Neural cell (in vitro differentiated cells): ENCODE measurements at regions not wholly inside any gene's neighbourhood (a gene's known extent, or its start where the extent isn't known, plus 50 kb on each side); places are given as distances from the start of the nearest gene placed in this dataset.

Experiments used
- H2AFZ ChIP-seq: fragments of 200-600, 300-800 bp; sonication (generic), shearing (Covaris generic); 2 replicates; pipeline ENCODE4 v1.6.0; 2014; ENCODE audit warnings: low read depth, mild to moderate bottlenecking, antibody characterized with exemption, low read length, moderate library complexity
- H3F3A ChIP-seq: fragments of 200-600 bp; shearing (Covaris generic); 2 replicates; pipeline ENCODE4 v1.6.1; 2016; ENCODE audit warnings: mild to moderate bottlenecking, moderate library complexity, mixed read lengths, antibody characterized with exemption, low read length; ENCODE audit not compliant: insufficient read depth, poor library complexity, severe bottlenecking
- H3K27ac ChIP-seq: fragments of 200-600, 300-800 bp; sonication (generic), shearing (Covaris generic); 2 replicates; pipeline ENCODE4 v1.5.1; 2014; ENCODE audit warnings: mild to moderate bottlenecking, low read length, moderate library complexity
- H3K27me3 ChIP-seq: fragments of 300-800, 200-600 bp; sonication (generic), shearing (Covaris generic); 2 replicates; pipeline ENCODE4 v1.6.0; 2014; ENCODE audit warnings: mild to moderate bottlenecking, low read depth, low read length, moderate library complexity; ENCODE audit not compliant: insufficient read depth
- H3K36me3 ChIP-seq: fragments of 300-800, 200-600 bp; sonication (generic), shearing (Covaris generic); 2 replicates; pipeline ENCODE4 v1.5.1; 2014; ENCODE audit warnings: mild to moderate bottlenecking, antibody characterized with exemption, low read length, moderate library complexity; ENCODE audit not compliant: insufficient read depth
- H3K4me2 ChIP-seq: fragments of 300-800, 200-600 bp; sonication (generic), shearing (Covaris generic); 2 replicates; pipeline ENCODE4 v1.6.0; 2014; ENCODE audit warnings: mild to moderate bottlenecking, low read length
- H3K4me3 ChIP-seq: fragments of 300-800, 200-600 bp; sonication (generic), shearing (Covaris generic); 2 replicates; pipeline ENCODE4 v1.5.1; 2014; ENCODE audit warnings: mild to moderate bottlenecking, low read length, moderate library complexity
- H3K79me2 ChIP-seq: fragments of 200-600 bp; shearing (Covaris generic); replicated peaks from 2 replicates; pipeline ENCODE4 v1.6.0; 2014; ENCODE audit warnings: mild to moderate bottlenecking, low read length, moderate library complexity; ENCODE audit not compliant: insufficient read depth
- H3K9ac ChIP-seq: fragments of 300-800, 200-600 bp; sonication (generic), shearing (Covaris generic); 2 replicates; pipeline ENCODE4 v1.6.1; 2016; ENCODE audit warnings: mild to moderate bottlenecking, low read length, mixed read lengths
- H3K9me2 ChIP-seq: fragments of 200-600 bp; shearing (Covaris generic); 2 replicates; pipeline ENCODE4 v1.6.1; 2016; ENCODE audit warnings: mild to moderate bottlenecking, low read length, mixed read lengths; ENCODE audit not compliant: insufficient read depth
- H3K9me3 ChIP-seq: fragments of 200-600, 300-800 bp; sonication (generic), shearing (Covaris generic); 2 replicates; pipeline ENCODE4 v1.6.1; 2016; ENCODE audit warnings: mild to moderate bottlenecking, mixed run types, low read length, moderate library complexity, mixed read lengths
- H4K20me1 ChIP-seq: fragments of 200-600 bp; shearing (Covaris generic); 2 replicates; pipeline ENCODE4 v1.6.1; 2016; ENCODE audit warnings: mild to moderate bottlenecking, mixed run types; ENCODE audit not compliant: insufficient read depth
- EP300 ChIP-seq: fragments of 450-650 bp; conservative IDR thresholded peaks from 2 replicates; pipeline ENCODE4 v1.6.1; 2014; ENCODE audit warnings: antibody characterized with exemption, mild to moderate bottlenecking, moderate library complexity; ENCODE audit not compliant: poor library complexity, severe bottlenecking
- EZH2 ChIP-seq: fragments of 200-600, 300-800 bp; shearing (Covaris generic), sonication (generic); IDR thresholded peaks from 2 replicates; pipeline ENCODE4 v1.6.1; 2014; ENCODE audit warnings: antibody characterized with exemption, low read length, borderline replicate concordance, mild to moderate bottlenecking; ENCODE audit not compliant: insufficient read depth, poor library complexity, severe bottlenecking
- MXI1 ChIP-seq: fragments of 450-650 bp; conservative IDR thresholded peaks from 2 replicates; pipeline ENCODE4 v1.6.1; 2014; ENCODE audit warnings: antibody characterized with exemption, mild to moderate bottlenecking; ENCODE audit not compliant: poor library complexity, severe bottlenecking
- POLR2AphosphoS5 ChIP-seq: IDR thresholded peaks from 2 replicates; pipeline ENCODE4 v1.6.1; 2012
- RAD21 ChIP-seq: fragments of 450-650 bp; conservative IDR thresholded peaks from 2 replicates; pipeline ENCODE4 v1.6.1; 2014; ENCODE audit warnings: antibody characterized with exemption, mild to moderate bottlenecking, moderate library complexity
- SMC3 ChIP-seq: fragments of 450-650 bp; conservative IDR thresholded peaks from 2 replicates; pipeline ENCODE4 v1.6.1; 2014; ENCODE audit warnings: antibody characterized with exemption, mild to moderate bottlenecking, moderate library complexity; ENCODE audit not compliant: poor library complexity
- TAF1 ChIP-seq: IDR thresholded peaks from 2 replicates; pipeline ENCODE4 v1.6.1; 2012; ENCODE audit warnings: low read depth
- TF ChIP-seq, protein P1 (sequence below): fragments of 450-650 bp; IDR thresholded peaks from 2 replicates; pipeline ENCODE4 v1.5.1; 2014; ENCODE audit warnings: antibody characterized with exemption, mild to moderate bottlenecking, moderate library complexity; ENCODE audit not compliant: poor library complexity, severe bottlenecking
- TF ChIP-seq, protein P2 (sequence below): IDR thresholded peaks from 2 replicates; pipeline ENCODE4 v1.6.1; 2012; ENCODE audit warnings: borderline replicate concordance

DNA sequence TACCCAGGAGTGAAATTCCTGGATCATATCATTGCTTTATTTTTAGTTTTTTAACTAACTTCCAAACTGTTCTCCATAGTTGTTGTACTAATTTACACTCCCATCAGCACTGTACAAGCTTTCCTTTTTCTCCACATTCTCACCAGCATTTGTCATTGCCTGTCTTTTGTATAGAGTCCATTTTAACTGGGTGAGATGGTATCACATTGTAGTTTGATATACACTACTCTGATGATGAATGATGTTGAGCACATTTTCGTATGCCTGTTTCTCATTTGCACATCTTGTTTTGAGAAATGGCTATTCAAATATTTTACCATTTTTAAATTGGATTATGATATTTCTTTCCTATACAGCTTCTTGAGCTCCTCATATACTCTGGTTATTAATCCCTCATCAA lies 1586.6 kb downstream of the SI start:
- Histone ChIP-seq H3K27me3 (no peaks in the 10 kb centered on the region), H3K4me3 (no peak overlapping the region), H3K36me3 (no peaks in the 10 kb centered on the region), H3K9ac (no peak overlapping the region), H3F3A (no peaks in the 10 kb centered on the region), H3K9me3 (no peaks in the 10 kb centered on the region), H3K27ac (no peak overlapping the region), H4K20me1 (no peaks in the 10 kb centered on the region), H3K9me2 (no peaks in the 10 kb centered on the region), H2AFZ (no peak overlapping the region), H3K79me2 (no peaks in the 10 kb centered on the region), H3K4me2 (no peak overlapping the region)
- TF ChIP-seq, protein P1, sequence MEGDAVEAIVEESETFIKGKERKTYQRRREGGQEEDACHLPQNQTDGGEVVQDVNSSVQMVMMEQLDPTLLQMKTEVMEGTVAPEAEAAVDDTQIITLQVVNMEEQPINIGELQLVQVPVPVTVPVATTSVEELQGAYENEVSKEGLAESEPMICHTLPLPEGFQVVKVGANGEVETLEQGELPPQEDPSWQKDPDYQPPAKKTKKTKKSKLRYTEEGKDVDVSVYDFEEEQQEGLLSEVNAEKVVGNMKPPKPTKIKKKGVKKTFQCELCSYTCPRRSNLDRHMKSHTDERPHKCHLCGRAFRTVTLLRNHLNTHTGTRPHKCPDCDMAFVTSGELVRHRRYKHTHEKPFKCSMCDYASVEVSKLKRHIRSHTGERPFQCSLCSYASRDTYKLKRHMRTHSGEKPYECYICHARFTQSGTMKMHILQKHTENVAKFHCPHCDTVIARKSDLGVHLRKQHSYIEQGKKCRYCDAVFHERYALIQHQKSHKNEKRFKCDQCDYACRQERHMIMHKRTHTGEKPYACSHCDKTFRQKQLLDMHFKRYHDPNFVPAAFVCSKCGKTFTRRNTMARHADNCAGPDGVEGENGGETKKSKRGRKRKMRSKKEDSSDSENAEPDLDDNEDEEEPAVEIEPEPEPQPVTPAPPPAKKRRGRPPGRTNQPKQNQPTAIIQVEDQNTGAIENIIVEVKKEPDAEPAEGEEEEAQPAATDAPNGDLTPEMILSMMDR = no peak
- TF ChIP-seq EZH2 (no peak), POLR2AphosphoS5 (no peak), TAF1 (no peak), MXI1 (no peak), SMC3 (no peak), RAD21 (no peak), EP300 (no peak)
- TF ChIP-seq, protein P2, sequence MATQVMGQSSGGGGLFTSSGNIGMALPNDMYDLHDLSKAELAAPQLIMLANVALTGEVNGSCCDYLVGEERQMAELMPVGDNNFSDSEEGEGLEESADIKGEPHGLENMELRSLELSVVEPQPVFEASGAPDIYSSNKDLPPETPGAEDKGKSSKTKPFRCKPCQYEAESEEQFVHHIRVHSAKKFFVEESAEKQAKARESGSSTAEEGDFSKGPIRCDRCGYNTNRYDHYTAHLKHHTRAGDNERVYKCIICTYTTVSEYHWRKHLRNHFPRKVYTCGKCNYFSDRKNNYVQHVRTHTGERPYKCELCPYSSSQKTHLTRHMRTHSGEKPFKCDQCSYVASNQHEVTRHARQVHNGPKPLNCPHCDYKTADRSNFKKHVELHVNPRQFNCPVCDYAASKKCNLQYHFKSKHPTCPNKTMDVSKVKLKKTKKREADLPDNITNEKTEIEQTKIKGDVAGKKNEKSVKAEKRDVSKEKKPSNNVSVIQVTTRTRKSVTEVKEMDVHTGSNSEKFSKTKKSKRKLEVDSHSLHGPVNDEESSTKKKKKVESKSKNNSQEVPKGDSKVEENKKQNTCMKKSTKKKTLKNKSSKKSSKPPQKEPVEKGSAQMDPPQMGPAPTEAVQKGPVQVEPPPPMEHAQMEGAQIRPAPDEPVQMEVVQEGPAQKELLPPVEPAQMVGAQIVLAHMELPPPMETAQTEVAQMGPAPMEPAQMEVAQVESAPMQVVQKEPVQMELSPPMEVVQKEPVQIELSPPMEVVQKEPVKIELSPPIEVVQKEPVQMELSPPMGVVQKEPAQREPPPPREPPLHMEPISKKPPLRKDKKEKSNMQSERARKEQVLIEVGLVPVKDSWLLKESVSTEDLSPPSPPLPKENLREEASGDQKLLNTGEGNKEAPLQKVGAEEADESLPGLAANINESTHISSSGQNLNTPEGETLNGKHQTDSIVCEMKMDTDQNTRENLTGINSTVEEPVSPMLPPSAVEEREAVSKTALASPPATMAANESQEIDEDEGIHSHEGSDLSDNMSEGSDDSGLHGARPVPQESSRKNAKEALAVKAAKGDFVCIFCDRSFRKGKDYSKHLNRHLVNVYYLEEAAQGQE = no peak

DNA sequence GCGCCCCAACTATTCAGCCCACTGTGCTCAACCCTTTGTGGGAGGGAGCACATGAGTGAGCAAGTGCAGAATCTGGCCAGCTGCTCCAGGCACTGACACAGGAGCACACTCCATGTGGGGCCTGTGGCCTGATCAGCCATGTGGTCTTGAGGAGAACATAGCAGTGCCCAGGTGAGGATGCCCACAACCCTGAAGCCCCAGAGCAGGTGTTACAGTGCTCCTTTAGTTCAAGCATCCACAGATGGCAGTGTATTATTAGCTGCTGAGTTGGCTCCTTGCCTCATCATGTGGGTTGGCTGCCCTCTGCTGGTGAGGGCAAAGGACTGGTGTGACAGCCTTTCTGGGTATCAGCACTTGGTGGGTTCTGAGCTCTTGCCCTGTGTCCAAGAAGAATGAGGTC lies 1588.2 kb downstream of the SI start:
- Histone ChIP-seq H3K79me2 (no peaks in the 10 kb centered on the region), H3K27me3 (no peaks in the 10 kb centered on the region)
- TF ChIP-seq EZH2 (no peak), EP300 (no peak), SMC3 (no peak), TAF1 (no peak), MXI1 (no peak), POLR2AphosphoS5 (no peak), RAD21 (no peak)
- TF ChIP-seq, protein P2 = no peak
- TF ChIP-seq, protein P1 = no peak

More for the DNA sequence above, 1588.2 kb downstream of the SI start:
- Histone ChIP-seq H3K27ac (no peak overlapping the region), H3K36me3 (no peaks in the 10 kb centered on the region), H3K4me3 (no peak overlapping the region), H3F3A (no peaks in the 10 kb centered on the region), H3K9me3 (no peaks in the 10 kb centered on the region), H3K9ac (no peak overlapping the region), H3K9me2 (no peaks in the 10 kb centered on the region), H2AFZ (no peak overlapping the region), H3K4me2 (no peak overlapping the region), H4K20me1 (no peaks in the 10 kb centered on the region)
